Activated CD4-positive, alpha-beta T cell treated with anti-CD3 and anti-CD28 coated beads, Interleukin-2, amount 50 U/mL, for 24 hours (primary cell): ENCODE measurements at regions not wholly inside any gene's neighbourhood (a gene's known extent, or its start where the extent isn't known, plus 50 kb on each side); places are given as distances from the start of the nearest gene placed in this dataset.

Source experiments
- DNase-seq, 2 donors: peaks; one replicate each; pipeline ENCODE4 v3.0.0-alpha.2; 2020; ENCODE audit warnings: low read depth in 1 of 2, low spot score in 1 of 2

GRCh38 chr9:20199111-20199510 is 410.3 kb upstream of the SLC24A2 start:
- no peak for DNase-seq

- no peak for DNase-seq
Measured at GRCh38 chr9:20197976-20198685, 409.3 kb upstream of the SLC24A2 start.

- no peak for DNase-seq
Measured at GRCh38 chr9:20191228-20191840, 402.5 kb upstream of the SLC24A2 start.

GRCh38 chr9:20189871-20190270 is 401.0 kb upstream of the SLC24A2 start:
- DNase-seq = no peak

- no peak for DNase-seq
Measured at GRCh38 chr9:20188616-20189369, 400.0 kb upstream of the SLC24A2 start.

- DNase-seq = no peak
Measured at GRCh38 chr9:20187318-20187717, 398.5 kb upstream of the SLC24A2 start.

GRCh38 chr9:20186823-20187222 is 398.0 kb upstream of the SLC24A2 start:
- no peak for DNase-seq

- no peak for DNase-seq
Measured at GRCh38 chr9:20186231-20186630, 397.4 kb upstream of the SLC24A2 start.

GRCh38 chr9:20184541-20184940 is 395.7 kb upstream of the SLC24A2 start:
- DNase-seq = no peak

- no peak for DNase-seq
Measured at GRCh38 chr9:20178679-20179078, 389.8 kb upstream of the SLC24A2 start.

GRCh38 chr9:20178197-20178596 is 389.4 kb upstream of the SLC24A2 start:
- no peak for DNase-seq

GRCh38 chr9:20170122-20170521 is 381.3 kb upstream of the SLC24A2 start:
- no peak for DNase-seq

- DNase-seq = no peak
Measured at GRCh38 chr9:20152151-20152725, 363.4 kb upstream of the SLC24A2 start.

GRCh38 chr9:20148416-20148815 is 359.6 kb upstream of the SLC24A2 start:
- no peak for DNase-seq

- DNase-seq = no peak
Measured at GRCh38 chr9:20144197-20144596, 355.4 kb upstream of the SLC24A2 start.

GRCh38 chr9:20139763-20140290 is 351.0 kb upstream of the SLC24A2 start:
- DNase-seq = no peak

- DNase-seq = no peak
Measured at GRCh38 chr9:20138841-20139240, 350.0 kb upstream of the SLC24A2 start.

GRCh38 chr9:20138116-20138515 is 349.3 kb upstream of the SLC24A2 start:
- DNase-seq = no peak

- no peak for DNase-seq
Measured at GRCh38 chr9:20137425-20137824, 348.6 kb upstream of the SLC24A2 start.

GRCh38 chr9:20135119-20135697 is 346.4 kb upstream of the SLC24A2 start:
- no peak for DNase-seq

- DNase-seq = no peak
Measured at GRCh38 chr9:20125727-20126126, 336.9 kb upstream of the SLC24A2 start.
